ENCODE measurements at regions not wholly inside any gene's neighbourhood (a gene's known extent, or its start where the extent isn't known, plus 50 kb on each side); places are given as distances from the start of the nearest gene placed in this dataset.

GRCh38 chr20:23164176-23164601 is 78.1 kb upstream of the CD93 start:
- DNase-seq, result peak in 1 of 2 donors; percentile 4

DNA sequence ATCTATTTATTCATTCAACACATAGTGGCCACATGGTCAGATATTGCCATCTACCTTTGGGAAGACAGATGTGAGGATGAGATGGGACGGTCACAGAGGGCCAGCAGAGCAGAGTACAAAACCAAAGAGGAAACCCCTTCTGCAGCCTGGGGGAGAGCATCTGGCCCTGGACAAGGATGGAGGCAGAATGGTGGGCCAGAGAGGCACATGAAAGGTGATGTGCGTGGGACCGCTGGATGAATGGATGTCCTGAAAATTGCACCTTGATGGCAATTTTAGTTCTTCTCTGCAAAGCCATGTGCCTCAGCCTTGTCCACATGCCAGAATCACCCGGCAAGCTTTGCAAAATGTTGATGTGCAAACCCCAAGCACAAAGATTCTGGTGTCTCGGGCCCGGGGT is 77.4 kb upstream of the CD93 start:
- no peak for DNase-seq

GRCh38 chr20:23162887-23163286 is 76.8 kb upstream of the CD93 start:
- no peak for DNase-seq

- DNase-seq, result no peak
Observed at GRCh38 chr20:23161968-23162696, 76.0 kb upstream of the CD93 start.

GRCh38 chr20:23161244-23161891 is 75.2 kb upstream of the CD93 start:
- DNase-seq, result no peak

- no peak for DNase-seq
Observed at GRCh38 chr20:23160536-23161243, 74.6 kb upstream of the CD93 start.

GRCh38 chr20:23159947-23160318 is 73.8 kb upstream of the CD93 start:
- no peak for DNase-seq

- no peak for DNase-seq
Observed at GRCh38 chr20:23159256-23159946, 73.3 kb upstream of the CD93 start.

- DNase-seq, result no peak
Observed at GRCh38 chr20:23157734-23158133, 71.6 kb upstream of the CD93 start.

DNA sequence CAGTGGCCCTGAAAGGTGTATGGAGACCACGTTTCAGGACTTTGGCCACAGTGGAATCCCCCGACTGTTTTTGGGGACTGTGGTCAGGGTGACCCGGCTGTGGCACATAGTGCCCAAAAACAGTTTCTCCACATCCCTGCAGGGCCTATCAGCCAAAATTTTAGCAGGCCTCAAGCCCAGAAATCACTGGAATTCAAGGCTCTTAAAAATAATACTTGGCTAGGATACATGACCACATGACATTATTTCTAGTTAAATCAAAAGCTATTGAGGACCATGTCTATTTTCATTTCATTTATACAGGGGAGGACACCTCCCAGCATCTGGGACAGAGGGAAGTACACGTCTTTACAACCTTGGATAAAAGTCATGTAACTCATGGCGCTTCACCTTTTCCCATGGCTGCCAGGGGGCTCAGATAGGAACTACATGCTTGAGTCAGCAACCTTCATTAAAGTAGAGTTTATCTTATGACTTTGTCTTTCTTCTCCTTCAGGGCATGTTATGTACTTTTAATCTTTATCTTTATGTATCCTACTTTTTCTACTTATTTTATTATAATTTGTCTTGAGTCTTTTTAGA is 70.8 kb upstream of the CD93 start:
- no peak for DNase-seq

DNA sequence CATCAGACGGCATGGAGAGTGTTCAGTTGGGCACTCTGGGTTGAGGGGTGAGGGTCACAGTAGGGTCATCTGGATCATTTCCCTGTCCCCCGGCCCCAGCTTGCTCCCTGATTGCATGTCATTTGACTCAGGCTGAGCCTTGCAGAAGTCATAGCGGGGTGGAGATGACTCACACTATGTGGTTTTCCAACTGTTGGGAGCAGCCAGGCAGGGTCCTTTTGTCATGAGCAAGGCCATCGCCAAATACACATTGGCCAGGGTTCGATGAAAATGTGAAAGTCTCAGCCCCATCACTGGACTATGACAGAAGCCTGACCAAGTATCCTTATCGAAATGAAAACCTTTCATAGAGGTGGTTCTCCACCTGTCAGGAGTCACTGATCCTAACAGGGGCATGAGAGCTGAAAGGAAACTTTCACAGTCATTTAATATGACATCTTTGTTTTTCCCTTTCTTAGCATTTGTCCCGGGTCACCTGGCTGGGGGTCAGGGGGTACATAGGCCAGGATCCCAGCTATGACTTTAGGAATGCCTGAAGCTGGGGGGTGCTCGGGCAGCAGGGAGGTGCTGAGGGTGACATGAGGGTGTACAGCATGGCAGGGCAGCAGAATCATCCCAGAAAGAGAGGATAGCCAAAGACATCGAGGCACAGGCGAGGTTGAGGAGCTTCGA is 70.2 kb upstream of the CD93 start:
- no peak for DNase-seq

DNA sequence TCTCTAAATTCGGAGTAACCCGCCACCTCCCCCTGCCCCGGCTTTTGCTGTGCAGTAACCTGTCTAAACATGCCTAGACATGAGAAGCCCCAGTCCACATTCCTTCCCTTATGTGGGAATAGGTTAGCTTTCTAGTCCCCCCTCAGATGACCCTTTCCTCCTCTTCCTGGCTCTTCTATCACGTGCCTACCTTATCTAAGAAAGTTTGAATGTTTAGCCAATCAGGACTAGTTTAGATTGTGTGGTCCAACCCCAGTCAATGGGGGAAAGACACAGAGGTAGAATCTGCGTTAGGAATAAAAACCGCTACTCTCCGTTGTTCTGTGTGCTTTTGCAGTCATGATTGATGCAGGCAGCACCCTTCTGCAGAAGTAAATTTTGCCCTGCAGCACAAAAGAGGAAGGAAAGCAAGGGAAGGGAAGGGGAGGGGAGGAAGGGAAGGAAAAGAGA is 69.0 kb upstream of the CD93 start:
- DNase-seq, result no peak

DNA sequence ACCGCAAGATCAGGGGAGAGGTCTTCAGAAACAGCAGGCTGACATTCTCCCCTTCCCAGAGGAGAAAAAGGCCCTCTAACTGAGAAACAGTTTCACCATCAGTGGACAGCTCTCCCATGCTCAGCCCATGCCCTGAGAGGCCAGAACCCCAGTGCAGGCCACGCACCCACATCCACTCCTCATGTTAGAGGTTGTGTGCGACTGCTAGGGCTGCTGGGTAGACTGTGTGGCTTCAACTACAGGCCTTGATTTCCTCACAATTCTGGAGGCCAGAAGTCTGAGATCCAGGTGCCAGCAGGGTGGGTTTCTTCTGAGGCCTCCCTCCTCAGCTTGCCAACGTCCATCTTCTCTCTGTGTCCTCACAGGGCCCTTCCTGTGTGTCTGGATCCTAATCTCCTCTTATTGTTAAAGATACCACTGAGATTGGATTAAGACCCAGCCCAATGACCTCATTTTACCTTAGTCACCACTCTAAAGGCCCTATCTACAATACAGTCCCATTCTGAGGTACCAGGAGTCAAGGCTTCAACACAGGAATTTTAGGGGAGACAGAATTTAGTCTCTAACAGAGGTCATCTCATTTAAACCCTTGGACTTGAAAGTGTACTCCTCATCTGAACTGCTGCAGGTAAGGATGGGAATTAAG is 67.7 kb upstream of the CD93 start:
- no peak for DNase-seq

DNA sequence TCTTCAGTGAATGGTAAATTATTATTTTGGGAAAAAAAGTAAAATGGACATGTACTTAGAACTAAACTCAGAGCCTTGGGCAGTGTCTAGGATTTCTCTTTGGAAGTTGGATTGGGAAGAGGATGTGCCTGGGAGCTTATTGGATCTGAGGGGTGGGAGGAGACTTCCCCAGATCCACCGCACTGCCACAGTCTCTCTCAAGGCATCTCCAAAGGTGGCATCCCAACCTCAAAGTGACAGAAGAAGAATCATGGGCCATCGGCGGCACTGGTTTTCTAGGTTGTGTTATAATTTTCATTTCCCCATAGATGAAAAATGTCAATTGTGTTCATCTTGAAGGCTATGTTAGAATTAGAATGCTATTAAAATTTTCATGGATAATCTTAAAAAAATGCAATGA is 66.8 kb upstream of the CD93 start:
- no peak for DNase-seq

DNA sequence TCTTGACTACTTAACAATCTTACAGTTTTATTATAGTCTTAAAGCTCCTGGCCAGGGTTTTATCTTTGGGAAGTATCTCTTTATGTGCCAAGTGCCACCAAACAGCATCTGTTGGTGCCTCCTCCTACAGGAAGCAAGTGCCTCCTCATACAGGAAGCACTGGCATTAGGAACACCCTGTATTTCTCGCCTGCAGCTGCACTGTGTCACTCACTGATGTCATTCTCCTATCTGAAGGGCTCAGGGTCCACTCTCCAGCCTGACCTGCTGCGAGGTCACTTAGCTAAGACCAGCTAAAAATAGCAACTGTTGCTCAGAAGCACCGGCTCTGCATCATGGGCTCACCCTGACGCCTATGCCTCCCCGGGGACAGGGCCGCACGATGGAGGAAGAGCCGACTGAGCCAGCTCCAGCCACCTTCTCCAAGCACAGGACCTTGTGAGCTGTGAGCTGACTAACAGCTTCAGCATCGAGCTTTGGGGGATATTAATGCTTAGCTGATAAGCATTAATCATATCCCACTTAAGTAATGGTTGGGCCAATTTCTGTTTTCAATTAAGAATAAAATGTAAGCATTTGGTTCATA is 66.3 kb upstream of the CD93 start:
- DNase-seq, result no peak

- no peak for DNase-seq
Observed at GRCh38 chr20:23151885-23152284, 65.8 kb upstream of the CD93 start.

- peak in 1 of 2 donors; percentile 8 for DNase-seq
Observed at GRCh38 chr20:23151008-23151703, 65.0 kb upstream of the CD93 start.

DNA sequence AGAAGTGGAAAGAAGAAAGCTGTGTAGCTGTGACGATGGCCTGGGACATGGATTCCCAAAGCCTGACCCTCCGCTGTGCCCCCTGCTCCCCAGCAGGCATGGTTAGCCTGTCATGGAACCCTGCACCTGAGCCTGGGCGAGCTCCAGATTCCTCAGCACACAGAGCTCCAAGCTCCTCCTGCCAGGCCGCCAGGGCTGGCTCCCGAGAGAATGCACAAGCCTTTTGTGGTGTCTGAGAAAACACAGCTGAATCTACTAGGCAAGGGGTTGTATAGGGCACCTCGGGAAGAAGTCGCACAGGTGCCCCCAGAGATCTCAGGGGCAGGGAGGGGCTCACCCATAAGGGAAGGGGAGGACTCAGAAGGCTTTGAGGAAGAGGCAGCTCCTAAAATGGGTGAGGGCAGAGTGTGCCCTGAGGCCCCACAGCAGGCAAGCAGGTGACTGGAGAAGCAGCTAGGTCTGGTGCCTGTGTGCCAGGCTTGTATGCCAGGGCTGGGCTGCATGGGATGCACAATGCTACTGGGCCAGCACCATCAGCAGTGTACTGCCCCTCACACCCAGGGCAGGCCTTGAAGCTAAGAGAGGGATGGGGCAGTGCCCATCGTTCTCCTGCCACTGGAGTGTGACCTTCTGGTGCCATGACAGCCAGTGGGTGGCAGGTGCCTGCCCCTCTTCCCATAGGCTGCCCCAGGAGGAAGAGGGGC is 64.3 kb upstream of the CD93 start:
- peak in 1 of 2 donors; percentile 9 for DNase-seq

GRCh38 chr20:23149623-23150279 is 63.6 kb upstream of the CD93 start:
- peak in 1 of 2 donors; percentile 2 for DNase-seq

Data from stimulated activated CD4-positive, alpha-beta T cell treated with anti-CD3 and anti-CD28 coated beads, Interleukin-2, amount 100 ng/mL, for 24 hours (primary cell).